ENCODE measurements at regions not wholly inside any gene's neighbourhood (a gene's known extent, or its start where the extent isn't known, plus 50 kb on each side); places are given as distances from the start of the nearest gene placed in this dataset.

DNA sequence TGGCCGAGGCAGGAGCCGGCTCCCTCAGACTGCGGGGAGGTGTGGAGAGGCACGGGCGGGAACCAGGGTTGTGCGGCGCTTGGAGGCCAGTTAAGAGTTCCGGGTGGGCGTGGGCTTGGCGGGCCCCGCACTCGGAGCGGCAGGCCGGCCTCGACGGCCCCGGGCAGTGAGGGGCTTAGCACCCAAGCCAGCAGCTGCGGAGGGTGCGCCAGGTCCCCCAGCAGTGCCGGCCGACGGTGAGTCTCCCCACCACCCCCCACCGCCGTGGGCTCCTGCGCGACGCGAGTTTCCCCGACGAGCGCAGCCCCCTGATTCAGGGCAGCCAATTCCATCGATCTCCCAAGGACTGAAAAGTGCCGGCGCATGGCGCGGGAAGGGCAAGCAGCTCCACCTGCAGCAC lies 605.4 kb upstream of the SLC35B3 start:
- Mint-ChIP-seq H3K9me3 (ENCODE audit: low read depth, unreplicated experiment) (peaks cover 6% of the 10 kb centered on the region), H3K27me3 (ENCODE audit: unreplicated experiment) (no peaks in the 10 kb centered on the region), H3K27ac (ENCODE audit: unreplicated experiment) (no peak overlapping the region), H3K4me1 (ENCODE audit: low read depth, unreplicated experiment) (no peaks in the 10 kb centered on the region), H3K36me3 (ENCODE audit: insufficient read depth, unreplicated experiment) (no peaks in the 10 kb centered on the region), H3K4me3 (ENCODE audit: low read depth, unreplicated experiment) (no peak overlapping the region)
- no peak for DNase-seq
- no TSS peak for BruUV-seq (replicated peaks)
- intact Hi-C loops (cut with micrococcal nuclease; ENCODE audit: unreplicated experiment) = no loop called here
- TF ChIP-seq CTCF (IDR thresholded peaks at IDR 0.05; ENCODE audit: unreplicated experiment) = no peak
- CTCF ChIA-PET = interaction anchor here (0.6 kb wide), 1 partner anchor 15 kb away, joined by 8 read pairs; no protein-coding TSS in a partner anchor

DNA sequence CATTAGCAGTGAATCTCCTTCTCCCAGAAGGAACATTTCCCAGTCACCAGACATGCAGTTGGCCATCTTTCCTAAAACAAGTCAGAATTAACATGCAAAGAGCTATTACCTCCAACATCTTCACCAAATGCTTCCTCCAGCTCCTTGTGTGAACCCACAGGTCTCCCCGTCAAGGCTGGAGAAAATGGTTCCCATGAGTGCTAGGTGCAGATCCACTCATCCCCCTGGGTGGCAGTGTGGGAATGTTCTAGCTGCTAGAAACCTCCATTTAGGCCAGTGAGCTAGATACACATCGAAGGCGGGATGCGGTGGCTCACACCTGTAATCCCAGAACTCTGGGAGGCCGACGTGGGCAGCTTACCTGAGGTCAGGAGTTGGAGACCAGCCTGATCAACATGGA lies 603.9 kb upstream of the SLC35B3 start:
- CTCF ChIA-PET = no interaction called here
- Mint-ChIP-seq H3K27me3 (ENCODE audit: unreplicated experiment) (no peaks in the 10 kb centered on the region), H3K27ac (ENCODE audit: unreplicated experiment) (no peak overlapping the region), H3K36me3 (ENCODE audit: insufficient read depth, unreplicated experiment) (no peaks in the 10 kb centered on the region), H3K4me3 (ENCODE audit: low read depth, unreplicated experiment) (no peak overlapping the region), H3K4me1 (ENCODE audit: low read depth, unreplicated experiment) (no peaks in the 10 kb centered on the region), H3K9me3 (ENCODE audit: low read depth, unreplicated experiment) (peaks cover 6% of the 10 kb centered on the region)
- no peak for TF ChIP-seq CTCF (IDR thresholded peaks at IDR 0.05; ENCODE audit: unreplicated experiment)
- no peak for DNase-seq
- no TSS peak for BruUV-seq (replicated peaks)
- intact Hi-C loops (cut with micrococcal nuclease; ENCODE audit: unreplicated experiment) = no loop called here

DNA sequence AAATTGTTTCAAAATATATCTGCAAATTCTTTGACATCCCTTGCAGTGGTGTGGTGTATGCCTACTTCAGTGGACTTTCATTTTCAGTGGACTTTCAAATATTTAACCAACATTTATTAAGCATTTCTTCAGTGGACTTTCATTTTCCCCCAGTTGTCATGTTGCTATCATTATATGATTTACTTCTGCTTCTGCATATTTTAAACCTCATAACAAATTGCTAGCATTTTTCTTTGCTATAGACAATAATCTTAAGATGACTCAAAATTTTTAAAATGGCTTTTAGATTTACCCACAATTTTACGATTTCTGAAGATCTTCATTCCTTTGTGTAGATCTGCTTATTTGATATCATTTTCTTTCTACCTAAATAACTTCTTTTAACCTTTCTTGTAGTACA lies 592.7 kb upstream of the SLC35B3 start:
- no peak for DNase-seq
- no peaks in the 10 kb centered on the region for H3K9me3 Mint-ChIP-seq (ENCODE audit: low read depth, unreplicated experiment)
- no peaks in the 10 kb centered on the region for H3K36me3 Mint-ChIP-seq (ENCODE audit: insufficient read depth, unreplicated experiment)
- no peak for TF ChIP-seq CTCF (IDR thresholded peaks at IDR 0.05; ENCODE audit: unreplicated experiment)
- no peak overlapping the region for H3K27ac Mint-ChIP-seq (ENCODE audit: unreplicated experiment)
- no peaks in the 10 kb centered on the region for H3K4me1 Mint-ChIP-seq (ENCODE audit: low read depth, unreplicated experiment)
- CTCF ChIA-PET = no interaction called here
- H3K4me3 Mint-ChIP-seq (ENCODE audit: low read depth, unreplicated experiment) = no peak overlapping the region
- no TSS peak for BruUV-seq (replicated peaks)
- H3K27me3 Mint-ChIP-seq (ENCODE audit: unreplicated experiment) = no peaks in the 10 kb centered on the region
- intact Hi-C loops (cut with micrococcal nuclease; ENCODE audit: unreplicated experiment) = no loop called here

- H3K4me3 Mint-ChIP-seq (ENCODE audit: low read depth, unreplicated experiment) = no peak overlapping the region
- no peaks in the 10 kb centered on the region for H3K9me3 Mint-ChIP-seq (ENCODE audit: low read depth, unreplicated experiment)
- no peak for DNase-seq
- no TSS peak for BruUV-seq (replicated peaks)
- intact Hi-C loops (cut with micrococcal nuclease; ENCODE audit: unreplicated experiment) = no loop called here
- H3K27ac Mint-ChIP-seq (ENCODE audit: unreplicated experiment) = no peak overlapping the region
- no peaks in the 10 kb centered on the region for H3K4me1 Mint-ChIP-seq (ENCODE audit: low read depth, unreplicated experiment)
- no peaks in the 10 kb centered on the region for H3K27me3 Mint-ChIP-seq (ENCODE audit: unreplicated experiment)
- no peaks in the 10 kb centered on the region for H3K36me3 Mint-ChIP-seq (ENCODE audit: insufficient read depth, unreplicated experiment)
- CTCF ChIA-PET = no interaction called here
- no peak for TF ChIP-seq CTCF (IDR thresholded peaks at IDR 0.05; ENCODE audit: unreplicated experiment)
Measured at GRCh38 chr6:9025796-9026394, 590.5 kb upstream of the SLC35B3 start.
